ENCODE measurements at regions not wholly inside any gene's neighbourhood (a gene's known extent, or its start where the extent isn't known, plus 50 kb on each side); places are given as distances from the start of the nearest gene placed in this dataset.

DNA sequence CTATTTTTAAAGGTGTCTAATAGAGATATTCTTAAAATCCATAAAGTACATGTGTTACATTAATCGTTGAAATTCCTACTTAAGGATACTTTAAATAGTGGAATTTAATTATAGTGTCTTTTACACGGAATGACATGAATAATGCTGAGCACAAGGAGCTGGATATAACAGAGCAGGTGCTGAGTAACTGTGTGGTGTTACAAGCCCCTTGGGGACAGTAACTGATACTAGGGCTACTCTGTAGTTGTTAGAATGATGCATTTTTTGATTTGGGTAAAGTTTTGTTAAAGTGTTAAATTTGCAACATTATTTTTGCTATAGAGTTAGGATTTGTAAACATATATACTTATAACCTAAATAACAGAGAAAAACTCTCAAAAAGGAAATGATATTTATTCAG is 1496.1 kb downstream of the OTOL1 start:
- DNase-seq (ENCODE audit: low spot score): no peak

DNA sequence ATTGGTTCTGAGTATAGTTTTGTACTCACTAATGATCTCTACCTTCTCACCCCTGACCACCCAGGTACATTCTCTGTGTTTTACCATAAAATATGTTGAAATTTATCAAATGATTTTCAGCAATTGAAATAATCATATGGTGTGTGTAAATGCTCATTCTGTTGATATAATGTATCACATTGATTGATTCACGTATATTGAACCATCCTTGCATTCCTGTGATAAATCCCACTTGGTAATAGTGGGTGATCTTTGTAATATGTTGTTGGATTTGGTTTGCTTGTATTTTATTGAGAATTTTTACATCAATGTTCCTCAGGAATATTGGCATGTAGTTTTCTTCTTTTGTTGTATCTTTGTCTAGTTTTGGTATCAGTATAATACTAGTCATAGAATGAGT is 1497.6 kb downstream of the OTOL1 start:
- DNase-seq (ENCODE audit: low spot score): no peak

DNA sequence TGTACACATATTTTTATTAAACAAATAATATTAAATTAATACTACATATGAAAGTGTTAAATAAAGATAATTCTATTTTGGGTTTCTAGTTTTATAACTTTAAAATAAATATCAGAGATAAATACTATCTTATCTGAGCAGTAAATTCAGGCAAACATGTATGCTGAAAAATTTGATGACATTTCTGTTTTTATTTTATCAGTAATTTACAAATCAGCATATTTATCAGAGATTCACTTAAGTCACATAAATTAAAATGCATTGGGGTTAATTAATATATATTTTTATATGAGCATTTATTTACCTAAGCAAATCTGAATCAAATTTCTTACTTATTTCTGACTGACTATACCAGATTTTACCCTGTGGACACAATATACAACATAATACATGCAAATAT is 1499.8 kb downstream of the OTOL1 start:
- DNase-seq (ENCODE audit: low spot score): no peak

DNA sequence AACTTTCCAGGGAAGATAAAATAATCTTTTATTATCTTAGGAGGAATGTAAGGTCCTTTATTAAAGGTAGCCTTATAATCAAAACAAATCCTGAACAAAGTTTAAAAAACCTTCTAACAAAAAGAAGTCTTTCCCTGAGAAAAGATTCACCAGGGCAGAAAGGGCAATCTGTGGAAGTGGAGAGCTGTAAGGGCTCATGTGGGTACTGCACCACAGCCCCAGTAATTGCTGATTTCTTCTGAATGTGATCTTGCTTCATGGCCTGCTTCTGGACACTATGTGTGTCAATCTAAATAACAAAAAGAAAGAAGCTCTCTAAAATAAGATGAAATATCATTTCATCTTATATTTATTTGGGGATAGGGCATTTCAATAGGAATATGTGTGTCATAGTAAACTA is 1501.6 kb downstream of the OTOL1 start:
- DNase-seq (ENCODE audit: low spot score): no peak

DNA sequence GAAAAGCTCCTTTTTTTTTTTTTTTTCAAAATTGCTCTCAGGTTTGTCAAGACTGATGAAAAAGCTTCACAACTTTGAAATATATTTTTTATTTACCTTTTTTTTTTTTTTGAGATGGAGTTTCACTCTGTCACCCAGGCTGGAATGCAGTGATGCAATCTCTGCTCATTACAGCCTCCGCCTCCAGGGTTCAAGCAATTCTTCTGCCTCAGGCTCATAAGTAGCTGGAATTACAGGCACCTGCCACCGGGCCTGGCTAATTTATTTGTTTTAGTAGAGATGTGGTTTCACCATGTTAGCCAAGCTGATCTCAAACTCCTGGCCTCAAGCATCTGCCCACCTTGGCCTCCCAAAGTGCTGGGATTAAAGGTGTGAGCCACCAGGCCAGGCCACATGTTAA is 1515.0 kb downstream of the OTOL1 start:
- no peak for DNase-seq (ENCODE audit: low spot score)

DNA sequence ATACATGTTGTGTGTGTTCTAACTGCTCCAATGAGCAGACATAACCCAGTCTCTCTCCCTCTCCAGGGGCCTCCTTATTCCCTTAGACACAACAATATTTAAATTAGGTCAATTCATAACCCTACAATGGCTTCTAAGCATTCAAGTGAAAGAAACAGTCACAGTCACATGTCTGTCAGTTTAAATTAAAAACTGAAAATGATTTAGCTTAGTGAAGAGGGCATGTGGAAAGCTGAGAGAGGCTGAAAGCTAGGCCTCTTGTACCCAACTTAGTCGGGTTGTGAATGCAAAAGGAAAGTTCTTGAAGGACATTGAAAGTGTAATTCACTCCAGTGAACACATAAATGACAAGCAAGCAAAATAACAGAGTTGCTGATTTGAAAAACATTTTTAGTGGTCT is 1519.6 kb downstream of the OTOL1 start:
- no peak for DNase-seq (ENCODE audit: low spot score)

DNA sequence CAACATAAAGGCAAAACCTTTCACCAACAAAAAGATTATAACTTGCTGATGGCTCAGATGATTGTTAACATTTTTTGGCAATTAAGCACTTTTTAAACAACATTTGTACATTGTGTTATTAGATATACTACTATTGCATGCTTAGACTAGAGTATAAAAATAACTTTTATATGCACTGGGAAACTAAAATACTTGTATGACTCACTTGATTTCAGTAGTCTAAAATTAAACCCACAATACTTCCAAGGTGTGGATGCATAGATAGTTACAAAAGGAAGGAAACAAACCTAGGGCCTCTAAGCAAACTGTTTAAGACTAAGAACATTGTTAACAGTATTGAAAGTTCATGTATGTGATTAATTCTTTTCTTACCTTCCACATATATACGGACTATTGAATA is 1521.5 kb downstream of the OTOL1 start:
- DNase-seq (ENCODE audit: low spot score): no peak

DNA sequence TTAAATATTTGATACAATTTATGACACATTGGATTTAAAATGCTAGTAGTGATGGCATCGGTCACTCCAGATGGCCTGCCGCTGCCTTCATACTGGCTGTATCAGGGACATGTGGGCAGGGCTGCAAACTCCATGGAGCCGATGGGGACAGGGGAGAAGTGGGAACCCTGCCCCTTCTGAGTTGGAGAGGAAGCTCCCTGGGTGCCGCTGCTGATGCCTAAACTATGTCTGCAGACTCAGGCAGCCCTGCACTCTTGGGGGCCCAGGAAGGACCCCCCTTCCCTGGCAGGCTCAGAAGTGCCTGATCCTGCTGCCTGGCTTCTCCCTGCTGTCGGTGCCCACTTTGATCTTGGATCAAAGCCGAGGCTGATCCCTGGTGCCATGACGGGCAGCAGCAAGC is 1522.1 kb downstream of the OTOL1 start:
- DNase-seq (ENCODE audit: low spot score): no peak

DNA sequence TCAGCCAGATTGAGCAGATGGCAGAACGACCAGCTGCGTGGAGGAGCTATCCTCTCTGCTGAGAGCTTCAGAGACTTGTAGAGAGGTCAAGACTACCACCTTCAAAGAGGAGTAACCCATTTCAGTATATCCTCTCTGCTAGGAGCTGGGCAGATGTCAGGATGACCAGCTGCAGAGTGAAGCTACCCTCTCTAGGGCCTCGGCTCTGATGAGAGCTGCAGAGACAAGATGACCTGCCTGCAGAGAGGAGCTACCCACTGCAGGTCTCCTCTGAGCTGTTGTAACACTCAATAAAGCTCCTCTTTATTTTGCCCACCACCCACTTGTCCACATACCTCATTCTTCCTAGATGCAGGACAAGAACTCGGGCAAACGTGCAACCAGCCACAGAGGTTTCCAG is 1522.7 kb downstream of the OTOL1 start:
- no peak for DNase-seq (ENCODE audit: low spot score)

DNA sequence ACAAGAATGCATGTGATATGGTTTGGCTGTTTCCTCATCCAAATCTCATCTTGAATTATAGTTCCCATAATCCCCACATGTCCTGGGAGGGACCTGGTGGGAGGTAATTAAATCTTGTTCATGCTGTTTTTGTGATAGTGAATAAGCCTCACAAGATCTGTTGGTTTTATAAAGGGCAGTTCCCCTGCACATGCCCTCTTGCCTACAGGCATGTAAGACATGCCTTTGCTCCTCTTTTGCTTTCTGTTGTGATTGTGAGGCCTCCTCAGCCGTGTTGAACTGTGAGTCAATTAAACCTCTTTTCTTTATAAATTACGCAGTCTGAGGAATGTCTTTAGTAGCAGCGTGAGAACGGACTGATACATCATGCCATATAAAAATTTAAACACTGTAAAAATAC is 1537.0 kb downstream of the OTOL1 start:
- DNase-seq (ENCODE audit: low spot score): no peak

DNA sequence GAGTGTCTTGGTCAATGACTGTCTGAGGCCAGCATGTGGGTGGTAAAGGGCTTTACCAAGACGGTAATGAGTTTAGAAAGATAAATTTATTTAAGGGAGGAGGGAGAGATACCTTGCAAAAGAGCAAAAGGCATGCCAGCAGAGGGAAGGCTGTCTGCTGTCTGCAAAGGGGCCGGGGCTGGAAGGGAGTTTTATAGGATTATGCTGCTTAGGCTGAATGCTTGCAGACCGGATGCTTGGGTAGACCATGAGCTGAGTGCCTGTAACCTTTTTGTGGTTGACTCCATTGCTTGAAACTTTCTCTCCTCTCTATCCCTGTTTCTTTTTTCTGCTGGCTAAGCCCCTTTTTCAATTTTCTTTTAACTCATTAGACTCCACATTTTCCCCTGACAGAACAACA is 1543.0 kb downstream of the OTOL1 start:
- DNase-seq (ENCODE audit: low spot score): no peak

DNA sequence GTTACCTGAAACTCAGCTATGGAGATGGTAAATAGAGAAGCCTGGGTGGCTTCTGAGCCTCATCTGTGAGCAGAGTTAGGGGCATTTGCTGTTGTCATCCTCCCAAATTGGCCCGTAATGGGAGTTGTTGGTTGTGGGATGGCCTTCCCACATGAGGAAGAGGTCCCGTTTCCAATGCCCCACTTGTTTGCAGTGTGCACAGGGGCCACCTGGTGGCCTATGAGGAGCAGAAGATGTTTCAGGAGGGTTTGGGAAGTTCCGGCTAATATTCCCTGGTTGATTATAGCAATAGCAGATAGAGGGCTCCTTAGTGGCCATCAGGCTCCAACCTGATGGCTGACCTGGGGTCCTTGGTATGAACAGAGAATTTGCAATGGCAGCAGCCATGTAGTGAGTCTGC is 1546.5 kb downstream of the OTOL1 start:
- DNase-seq (ENCODE audit: low spot score): peak; percentile 8

DNA sequence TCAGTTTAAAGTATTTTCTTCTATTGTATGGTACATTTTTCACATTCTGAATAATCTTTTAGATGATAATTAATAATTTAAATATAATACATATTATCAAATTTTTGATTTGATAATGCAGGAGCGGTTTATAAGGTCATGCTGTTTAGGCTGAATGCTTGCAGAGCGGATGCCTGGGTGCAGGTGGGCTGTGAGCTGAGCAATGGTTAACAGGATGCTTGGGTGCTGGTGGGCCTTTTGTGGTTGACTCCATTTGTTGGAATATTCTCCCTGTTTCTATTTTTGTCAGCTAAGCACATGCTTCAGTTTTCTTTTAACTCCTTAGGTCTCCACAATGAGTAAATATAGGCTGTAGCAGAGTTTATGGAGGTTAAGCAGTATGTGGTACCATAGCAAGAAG is 1549.3 kb downstream of the OTOL1 start:
- DNase-seq (ENCODE audit: low spot score): no peak

DNA sequence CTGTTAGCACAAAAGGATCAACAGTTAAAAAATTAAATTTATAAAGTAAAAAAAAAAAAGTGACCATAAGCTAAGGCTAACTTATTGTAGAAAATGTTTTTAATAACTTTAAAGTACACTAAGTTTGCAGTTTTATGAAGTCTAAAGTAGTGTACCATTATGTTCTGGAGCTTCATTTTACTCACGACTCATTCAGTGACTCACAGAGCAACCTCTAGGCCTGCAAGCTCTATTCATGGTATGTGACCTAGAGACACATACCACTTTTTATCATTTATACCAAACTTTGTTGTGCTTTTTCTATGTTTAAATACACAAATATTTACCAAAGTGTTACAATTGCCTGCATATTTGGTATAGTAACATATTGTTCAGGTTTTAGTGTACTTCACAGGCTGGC is 1552.3 kb downstream of the OTOL1 start:
- no peak for DNase-seq (ENCODE audit: low spot score)

DNA sequence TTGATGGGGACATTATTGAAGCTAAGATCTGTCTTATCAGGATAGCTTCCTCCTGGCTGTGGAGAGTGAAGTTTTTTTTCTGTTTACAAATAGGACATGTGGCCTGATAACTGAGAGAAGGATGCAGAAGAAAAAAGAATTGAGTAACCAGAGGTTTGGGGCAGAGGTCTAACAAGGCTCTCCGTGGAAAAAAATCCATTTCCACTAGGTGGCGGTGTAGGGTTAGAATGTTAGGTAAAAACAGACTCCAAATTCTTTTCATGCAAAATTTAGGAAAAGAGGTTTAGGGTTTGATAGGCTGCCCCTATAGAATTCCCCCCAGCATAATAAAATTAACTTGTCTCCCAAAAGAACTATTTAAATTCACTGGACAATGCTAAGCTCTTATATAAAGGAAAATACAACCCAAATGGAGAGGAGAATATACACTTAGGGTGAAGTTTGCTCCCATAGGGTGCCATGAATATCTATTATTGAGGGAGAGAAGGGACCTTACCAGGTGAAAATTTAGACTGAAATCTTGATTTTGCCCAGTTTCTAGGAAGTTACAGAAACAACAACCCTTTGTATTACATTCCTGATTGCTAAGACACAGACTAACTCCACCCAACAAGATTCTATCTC is 1560.4 kb downstream of the OTOL1 start:
- peak; percentile 18 for DNase-seq (ENCODE audit: low spot score)

DNA sequence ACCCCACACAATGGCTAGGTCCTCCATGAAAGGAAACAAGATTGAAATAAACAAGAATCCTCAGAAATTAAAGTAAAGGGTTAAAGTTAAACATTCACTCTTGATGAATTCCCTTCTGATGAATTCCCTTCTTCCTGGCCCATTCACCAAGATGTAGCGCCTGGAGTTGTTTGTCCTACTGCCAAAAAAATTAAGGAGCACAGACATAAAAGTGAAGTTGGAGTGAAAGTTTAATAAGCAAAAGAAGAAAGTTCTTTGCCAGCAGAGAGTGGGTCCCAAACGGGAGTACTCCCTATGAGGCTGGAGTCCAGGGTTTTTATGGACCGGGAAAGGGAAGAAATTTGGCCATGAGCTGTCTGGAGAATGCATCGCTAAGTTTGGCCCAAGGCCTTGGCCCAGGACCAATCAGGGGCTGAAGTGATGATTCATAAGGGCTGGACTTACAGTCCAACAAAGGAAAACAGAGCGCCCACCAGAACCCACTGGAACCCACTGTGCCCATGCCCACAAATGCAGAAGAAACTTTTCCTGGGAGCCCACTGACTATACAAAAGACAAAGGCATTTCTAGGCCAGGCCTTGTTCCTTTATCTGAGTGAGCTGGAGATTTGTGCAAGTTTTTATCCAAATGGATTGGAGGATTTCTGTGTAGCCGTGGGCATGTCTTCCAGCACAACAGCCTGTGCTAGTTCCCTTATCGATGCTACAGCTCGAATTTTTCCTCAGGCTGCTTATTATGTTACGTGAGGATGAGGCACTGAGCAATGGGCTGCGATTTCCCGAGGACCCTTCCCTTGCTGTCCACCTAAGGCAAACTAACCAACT is 1561.6 kb downstream of the OTOL1 start:
- no peak for DNase-seq (ENCODE audit: low spot score)

DNA sequence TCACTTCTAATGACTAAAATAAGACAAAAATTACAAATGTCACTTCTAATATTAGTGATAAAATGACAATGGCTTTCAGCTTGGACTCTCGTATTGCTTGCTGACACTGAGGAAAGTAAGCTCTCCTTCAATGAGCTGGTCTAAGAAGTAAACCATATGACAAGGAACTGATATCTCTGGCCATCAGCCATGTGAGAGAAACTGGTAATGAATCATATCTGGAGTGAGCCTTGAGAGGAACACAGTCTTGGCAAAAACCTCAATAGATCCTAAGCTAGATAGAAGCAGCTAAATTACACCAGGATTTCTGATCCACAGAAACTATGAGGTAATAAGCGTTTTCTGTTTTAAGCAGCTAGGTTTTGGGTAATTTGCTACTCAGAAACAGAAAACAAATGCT is 1575.1 kb downstream of the OTOL1 start:
- no peak for DNase-seq (ENCODE audit: low spot score)

All from HuH-7.5 (cell line).